GOT3 (cell line): ENCODE measurements at regions not wholly inside any gene's neighbourhood (a gene's known extent, or its start where the extent isn't known, plus 50 kb on each side); places are given as distances from the start of the nearest gene placed in this dataset.
"Not testable (repeated sequence)": the region's sequence is repeated elsewhere in the genome, so short reads cannot be mapped to it uniquely, and the experiment has no call there.

ENCODE experiments used
- DNase-seq: peaks from one replicate; lab custom pipeline; 2025; ENCODE audit warnings: mixed read lengths; lab: John Stamatoyannopoulos, UW

- DNase-seq: no peak
Observed at GRCh38 chr9:75541734-75542133, 348.7 kb upstream of the PCSK5 start.

- no peak for DNase-seq
Observed at GRCh38 chr9:75544815-75545214, 345.7 kb upstream of the PCSK5 start.

GRCh38 chr9:75545287-75545686 lies 345.2 kb upstream of the PCSK5 start:
- DNase-seq: no peak

GRCh38 chr9:75548871-75549270 lies 341.6 kb upstream of the PCSK5 start:
- DNase-seq: no peak

- DNase-seq: no peak
Observed at GRCh38 chr9:75551861-75552260, 338.6 kb upstream of the PCSK5 start.

GRCh38 chr9:75552941-75553340 lies 337.5 kb upstream of the PCSK5 start:
- no peak for DNase-seq

GRCh38 chr9:75566813-75567212 lies 323.7 kb upstream of the PCSK5 start:
- not testable (repeated sequence) for DNase-seq

- no peak for DNase-seq
Observed at GRCh38 chr9:75570538-75570937, 319.9 kb upstream of the PCSK5 start.

- DNase-seq: no peak
Observed at GRCh38 chr9:75574569-75574968, 315.9 kb upstream of the PCSK5 start.

GRCh38 chr9:75582870-75583269 lies 307.6 kb upstream of the PCSK5 start:
- no peak for DNase-seq

GRCh38 chr9:75588808-75589207 lies 301.7 kb upstream of the PCSK5 start:
- DNase-seq: no peak

- DNase-seq: no peak
Observed at GRCh38 chr9:75589497-75589896, 301.0 kb upstream of the PCSK5 start.

GRCh38 chr9:75591972-75592371 lies 298.5 kb upstream of the PCSK5 start:
- no peak for DNase-seq

- DNase-seq: no peak
Observed at GRCh38 chr9:75592586-75592985, 297.9 kb upstream of the PCSK5 start.

GRCh38 chr9:75593920-75594319 lies 296.6 kb upstream of the PCSK5 start:
- no peak for DNase-seq

- no peak for DNase-seq
Observed at GRCh38 chr9:75599126-75599525, 291.3 kb upstream of the PCSK5 start.

- DNase-seq: no peak
Observed at GRCh38 chr9:75601280-75601679, 289.2 kb upstream of the PCSK5 start.

- no peak for DNase-seq
Observed at GRCh38 chr9:75602060-75602459, 288.4 kb upstream of the PCSK5 start.

- no peak for DNase-seq
Observed at GRCh38 chr9:75604661-75605060, 285.8 kb upstream of the PCSK5 start.

GRCh38 chr9:75607521-75607920 lies 283.0 kb upstream of the PCSK5 start:
- no peak for DNase-seq

GRCh38 chr9:75609401-75609800 lies 281.1 kb upstream of the PCSK5 start:
- no peak for DNase-seq

- no peak for DNase-seq
Observed at GRCh38 chr9:75610246-75610645, 280.2 kb upstream of the PCSK5 start.

- DNase-seq: no peak
Observed at GRCh38 chr9:75612205-75612604, 278.3 kb upstream of the PCSK5 start.

GRCh38 chr9:75612754-75613153 lies 277.7 kb upstream of the PCSK5 start:
- DNase-seq: no peak

- DNase-seq: no peak
Observed at GRCh38 chr9:75615284-75615683, 275.2 kb upstream of the PCSK5 start.
